ENCODE measurements at regions not wholly inside any gene's neighbourhood (a gene's known extent, or its start where the extent isn't known, plus 50 kb on each side); places are given as distances from the start of the nearest gene placed in this dataset.

DNA sequence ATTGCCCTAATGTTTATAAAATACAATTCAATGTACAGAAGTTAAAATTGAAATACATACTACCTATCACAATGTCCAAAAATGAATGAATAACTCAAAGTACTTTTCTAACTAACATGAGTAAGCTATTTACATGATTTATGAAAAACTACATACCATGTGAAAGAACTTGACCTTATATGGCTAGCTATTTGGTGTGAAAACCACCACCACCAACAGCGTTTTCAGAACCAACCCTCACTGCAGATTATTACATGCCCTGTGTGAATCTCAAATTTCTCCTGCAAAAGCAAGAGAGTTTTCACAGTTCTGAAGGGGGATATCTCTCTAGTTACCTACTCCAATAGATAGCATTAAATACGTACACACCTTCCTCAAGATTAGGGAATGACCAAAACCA is 198.5 kb downstream of the SPATA18 start:
- Histone ChIP-seq H3K9me3 (ENCODE audit: control insufficient read depth in 2 of 2, low read length in 2 of 2) (no peaks in the 10 kb centered on the region), H3K27ac (ENCODE audit: low read length) (no peak overlapping the region), H3K9ac (ENCODE audit: low read length in 2 of 2) (no peak overlapping the region), H3K36me3 (ENCODE audit: control insufficient read depth in 2 of 2, insufficient read depth in 2 of 2, low read length in 2 of 2) (no peaks in the 10 kb centered on the region), H3K4me1 (ENCODE audit: control insufficient read depth, insufficient read depth, low read length) (peaks cover 7% of the 10 kb centered on the region), H3K4me3 (ENCODE audit: low read length in 2 of 2) (no peak overlapping the region), H3K27me3 (ENCODE audit: control insufficient read depth in 1 of 2, insufficient read depth in 2 of 2, low read length in 2 of 2) (no peaks in the 10 kb centered on the region)

DNA sequence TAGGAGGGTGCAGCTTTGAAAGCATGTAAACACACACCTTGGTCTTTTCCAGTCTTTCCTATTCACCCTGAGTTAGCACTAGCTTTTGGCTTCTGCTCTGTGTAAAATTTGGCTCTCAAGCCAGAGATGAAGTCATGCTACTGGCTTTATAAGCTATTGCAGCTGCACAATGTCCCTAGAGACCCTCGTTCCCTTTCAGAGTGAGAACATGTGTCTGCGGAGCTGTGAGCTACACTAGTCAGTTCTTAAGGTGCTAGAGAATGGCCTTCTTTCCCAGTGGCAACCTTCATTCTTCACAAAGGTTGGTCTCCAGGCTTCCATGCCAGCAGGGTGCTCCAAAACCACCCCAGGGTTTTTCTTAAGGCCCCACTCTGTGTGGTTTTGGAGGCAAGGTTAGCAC is 199.1 kb downstream of the SPATA18 start:
- Histone ChIP-seq H3K4me3 (ENCODE audit: low read length in 2 of 2) (no peak overlapping the region), H3K9ac (ENCODE audit: low read length in 2 of 2) (no peak overlapping the region), H3K4me1 (ENCODE audit: control insufficient read depth, insufficient read depth, low read length) (peaks cover 5% of the 10 kb centered on the region), H3K27me3 (ENCODE audit: control insufficient read depth in 1 of 2, insufficient read depth in 2 of 2, low read length in 2 of 2) (no peaks in the 10 kb centered on the region), H3K36me3 (ENCODE audit: control insufficient read depth in 2 of 2, insufficient read depth in 2 of 2, low read length in 2 of 2) (no peaks in the 10 kb centered on the region), H3K9me3 (ENCODE audit: control insufficient read depth in 2 of 2, low read length in 2 of 2) (no peaks in the 10 kb centered on the region), H3K27ac (ENCODE audit: low read length) (no peak overlapping the region)

DNA sequence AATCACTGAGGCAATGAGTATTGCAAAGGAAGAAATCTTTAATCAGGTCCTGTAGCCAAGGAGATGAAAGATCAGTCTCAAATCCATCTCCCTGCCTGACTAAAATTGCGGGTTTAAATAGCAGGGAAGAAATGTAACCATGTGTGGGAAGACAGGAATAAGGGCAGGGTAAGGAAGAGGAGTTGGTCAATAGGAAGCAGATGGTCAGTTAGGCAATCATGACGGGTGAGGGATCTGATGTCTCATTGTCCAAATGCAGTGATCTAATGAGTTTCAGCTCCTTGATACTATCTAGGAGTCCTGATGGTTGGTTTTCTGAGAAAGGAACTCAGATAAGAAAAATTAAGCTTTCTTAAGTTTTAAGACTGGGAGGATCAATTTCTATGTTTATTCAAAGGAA is 200.8 kb downstream of the SPATA18 start:
- Histone ChIP-seq H3K27ac (ENCODE audit: low read length) (no peak overlapping the region), H3K4me3 (ENCODE audit: low read length in 2 of 2) (no peak overlapping the region), H3K9ac (ENCODE audit: low read length in 2 of 2) (no peak overlapping the region), H3K4me1 (ENCODE audit: control insufficient read depth, insufficient read depth, low read length) (peaks cover 5% of the 10 kb centered on the region), H3K27me3 (ENCODE audit: control insufficient read depth in 1 of 2, insufficient read depth in 2 of 2, low read length in 2 of 2) (no peaks in the 10 kb centered on the region), H3K36me3 (ENCODE audit: control insufficient read depth in 2 of 2, insufficient read depth in 2 of 2, low read length in 2 of 2) (no peaks in the 10 kb centered on the region), H3K9me3 (ENCODE audit: control insufficient read depth in 2 of 2, low read length in 2 of 2) (no peaks in the 10 kb centered on the region)

DNA sequence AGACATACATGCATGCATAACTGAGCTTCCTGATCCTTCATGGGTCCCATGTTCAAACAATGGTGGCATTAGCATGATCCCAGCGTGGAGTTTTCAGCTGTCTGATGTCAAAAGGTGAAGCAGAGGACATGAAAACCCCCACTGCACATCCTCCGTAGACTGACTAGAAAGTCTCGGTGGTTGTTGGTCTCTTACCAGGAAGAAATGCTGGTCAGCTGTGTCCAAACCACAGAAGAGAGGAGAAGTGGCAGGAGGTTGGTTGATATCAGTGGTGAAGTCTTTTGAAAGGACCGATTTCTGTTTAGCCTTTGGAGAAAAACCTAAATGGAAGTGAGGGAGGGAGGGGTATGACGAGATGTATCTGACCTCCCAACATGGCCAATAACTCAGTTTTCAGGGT is 201.9 kb downstream of the SPATA18 start:
- H3K27me3 ChIP-seq (ENCODE audit: control insufficient read depth in 1 of 2, insufficient read depth in 2 of 2, low read length in 2 of 2): no peaks in the 10 kb centered on the region
- H3K9ac ChIP-seq (ENCODE audit: low read length in 2 of 2): no peak overlapping the region
- no peak overlapping the region for H3K4me3 ChIP-seq (ENCODE audit: low read length in 2 of 2)
- no peak overlapping the region for H3K27ac ChIP-seq (ENCODE audit: low read length)
- H3K4me1 ChIP-seq (ENCODE audit: control insufficient read depth, insufficient read depth, low read length): peaks cover 5% of the 10 kb centered on the region
- H3K36me3 ChIP-seq (ENCODE audit: control insufficient read depth in 2 of 2, insufficient read depth in 2 of 2, low read length in 2 of 2): no peaks in the 10 kb centered on the region
- no peaks in the 10 kb centered on the region for H3K9me3 ChIP-seq (ENCODE audit: control insufficient read depth in 2 of 2, low read length in 2 of 2)

DNA sequence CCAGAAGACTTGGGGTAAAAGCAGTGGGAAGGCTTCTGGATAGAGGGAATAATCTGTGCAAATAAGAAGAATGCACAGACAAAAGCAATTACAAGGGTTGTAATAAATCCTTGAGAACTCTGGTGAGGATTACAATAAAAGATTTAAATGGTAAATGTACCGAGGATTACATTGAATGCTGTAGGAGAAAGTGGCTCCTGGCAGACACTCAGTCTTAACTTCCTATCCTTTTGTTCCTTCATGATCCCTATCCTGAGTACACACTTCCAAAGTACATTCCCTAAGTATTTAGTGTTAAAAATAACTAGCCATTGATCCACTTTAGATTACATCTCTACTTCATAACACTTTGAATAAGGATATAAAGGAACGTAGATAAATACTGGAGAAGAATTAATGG is 205.4 kb downstream of the SPATA18 start:
- no peak overlapping the region for H3K27ac ChIP-seq (ENCODE audit: low read length)
- H3K9me3 ChIP-seq (ENCODE audit: control insufficient read depth in 2 of 2, low read length in 2 of 2): no peaks in the 10 kb centered on the region
- no peaks in the 10 kb centered on the region for H3K36me3 ChIP-seq (ENCODE audit: control insufficient read depth in 2 of 2, insufficient read depth in 2 of 2, low read length in 2 of 2)
- H3K4me1 ChIP-seq (ENCODE audit: control insufficient read depth, insufficient read depth, low read length): peaks cover 3% of the 10 kb centered on the region
- H3K4me3 ChIP-seq (ENCODE audit: low read length in 2 of 2): no peak overlapping the region
- H3K27me3 ChIP-seq (ENCODE audit: control insufficient read depth in 1 of 2, insufficient read depth in 2 of 2, low read length in 2 of 2): no peaks in the 10 kb centered on the region
- no peak overlapping the region for H3K9ac ChIP-seq (ENCODE audit: low read length in 2 of 2)

DNA sequence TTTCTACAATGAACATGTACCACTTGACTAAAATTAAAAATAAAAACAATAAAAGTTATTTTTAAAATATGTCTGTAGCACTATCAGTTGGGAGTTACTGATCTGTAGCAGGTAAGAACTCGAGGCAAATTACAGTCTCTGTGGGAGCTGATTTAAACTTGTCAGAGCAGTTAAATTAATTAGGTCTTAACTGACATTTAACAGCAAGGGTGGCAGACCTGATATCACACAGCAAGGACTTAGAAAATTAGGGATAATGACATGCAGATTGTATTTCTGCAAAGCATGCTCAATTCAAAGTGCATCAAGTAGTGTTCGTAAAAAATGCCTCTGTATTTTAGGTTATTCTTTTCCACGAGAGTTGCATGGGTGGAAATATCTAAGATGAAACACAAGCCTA is 208.9 kb downstream of the SPATA18 start:
- Histone ChIP-seq H3K27ac (ENCODE audit: low read length) (no peak overlapping the region), H3K9ac (ENCODE audit: low read length in 2 of 2) (no peak overlapping the region), H3K27me3 (ENCODE audit: control insufficient read depth in 1 of 2, insufficient read depth in 2 of 2, low read length in 2 of 2) (no peaks in the 10 kb centered on the region), H3K9me3 (ENCODE audit: control insufficient read depth in 2 of 2, low read length in 2 of 2) (no peaks in the 10 kb centered on the region), H3K4me3 (ENCODE audit: low read length in 2 of 2) (no peak overlapping the region), H3K36me3 (ENCODE audit: control insufficient read depth in 2 of 2, insufficient read depth in 2 of 2, low read length in 2 of 2) (no peaks in the 10 kb centered on the region), H3K4me1 (ENCODE audit: control insufficient read depth, insufficient read depth, low read length) (peaks cover 5% of the 10 kb centered on the region)

DNA sequence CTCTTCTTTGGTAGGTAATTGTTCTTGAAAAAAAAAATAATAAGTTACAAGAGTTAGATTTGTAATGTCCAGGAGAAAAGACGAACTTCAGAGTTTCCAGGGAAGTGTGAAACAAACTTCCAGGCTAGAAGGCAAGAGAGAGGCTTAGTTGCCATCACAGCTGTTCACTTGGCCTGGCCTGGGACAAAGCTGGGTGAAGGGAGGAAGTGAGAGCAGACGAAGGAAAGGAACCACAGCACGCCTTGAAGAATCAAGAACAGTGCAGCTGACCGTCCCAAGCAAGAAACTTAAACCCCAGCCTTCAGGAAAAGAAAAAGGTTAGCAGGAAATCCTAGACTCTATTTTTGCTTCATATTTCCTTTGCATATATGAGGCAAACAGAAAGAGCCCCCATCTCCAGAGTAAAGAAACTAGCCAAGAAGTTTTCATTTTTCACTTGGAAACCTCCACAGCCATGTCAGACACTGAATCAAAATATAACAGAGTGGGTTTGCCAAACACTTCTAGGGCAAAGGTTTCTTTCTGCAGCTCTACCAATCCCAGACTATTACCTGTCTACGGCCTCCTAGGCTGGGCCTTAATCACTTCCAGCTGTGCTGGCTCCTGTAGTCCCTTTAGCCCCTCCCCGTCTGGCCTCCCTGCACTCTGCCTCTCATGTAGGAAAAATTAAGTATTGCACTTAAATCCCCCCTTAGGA is 209.6 kb downstream of the SPATA18 start:
- Histone ChIP-seq H3K27me3 (ENCODE audit: control insufficient read depth in 1 of 2, insufficient read depth in 2 of 2, low read length in 2 of 2) (no peaks in the 10 kb centered on the region), H3K4me1 (ENCODE audit: control insufficient read depth, insufficient read depth, low read length) (peaks cover 5% of the 10 kb centered on the region), H3K27ac (ENCODE audit: low read length) (no peak overlapping the region), H3K9me3 (ENCODE audit: control insufficient read depth in 2 of 2, low read length in 2 of 2) (no peaks in the 10 kb centered on the region), H3K9ac (ENCODE audit: low read length in 2 of 2) (no peak overlapping the region), H3K4me3 (ENCODE audit: low read length in 2 of 2) (no peak overlapping the region), H3K36me3 (ENCODE audit: control insufficient read depth in 2 of 2, insufficient read depth in 2 of 2, low read length in 2 of 2) (no peaks in the 10 kb centered on the region)

DNA sequence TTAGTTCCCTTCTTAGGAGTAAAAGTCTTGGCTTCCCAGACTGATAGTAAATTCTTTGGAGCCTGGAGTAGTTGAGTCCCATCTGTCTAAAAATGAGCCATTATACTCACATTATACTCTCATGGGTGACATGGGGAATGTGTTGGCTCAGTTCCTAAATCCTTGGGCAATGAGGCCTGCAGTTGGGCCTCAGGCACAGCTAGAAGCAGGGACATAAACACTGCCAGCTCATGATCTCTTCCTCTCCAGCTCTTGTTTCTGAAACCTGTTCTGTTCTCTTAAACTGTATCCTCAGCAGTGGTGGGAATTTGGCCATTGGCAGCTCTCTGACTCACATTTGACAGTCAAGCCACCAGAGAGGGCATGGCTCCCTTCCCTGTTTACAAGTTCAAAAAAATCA is 212.5 kb downstream of the SPATA18 start:
- H3K27ac ChIP-seq (ENCODE audit: low read length): no peak overlapping the region
- H3K9ac ChIP-seq (ENCODE audit: low read length in 2 of 2): no peak overlapping the region
- no peaks in the 10 kb centered on the region for H3K9me3 ChIP-seq (ENCODE audit: control insufficient read depth in 2 of 2, low read length in 2 of 2)
- H3K4me1 ChIP-seq (ENCODE audit: control insufficient read depth, insufficient read depth, low read length): peaks cover 5% of the 10 kb centered on the region
- H3K36me3 ChIP-seq (ENCODE audit: control insufficient read depth in 2 of 2, insufficient read depth in 2 of 2, low read length in 2 of 2): no peaks in the 10 kb centered on the region
- H3K4me3 ChIP-seq (ENCODE audit: low read length in 2 of 2): no peak overlapping the region
- H3K27me3 ChIP-seq (ENCODE audit: control insufficient read depth in 1 of 2, insufficient read depth in 2 of 2, low read length in 2 of 2): no peaks in the 10 kb centered on the region

DNA sequence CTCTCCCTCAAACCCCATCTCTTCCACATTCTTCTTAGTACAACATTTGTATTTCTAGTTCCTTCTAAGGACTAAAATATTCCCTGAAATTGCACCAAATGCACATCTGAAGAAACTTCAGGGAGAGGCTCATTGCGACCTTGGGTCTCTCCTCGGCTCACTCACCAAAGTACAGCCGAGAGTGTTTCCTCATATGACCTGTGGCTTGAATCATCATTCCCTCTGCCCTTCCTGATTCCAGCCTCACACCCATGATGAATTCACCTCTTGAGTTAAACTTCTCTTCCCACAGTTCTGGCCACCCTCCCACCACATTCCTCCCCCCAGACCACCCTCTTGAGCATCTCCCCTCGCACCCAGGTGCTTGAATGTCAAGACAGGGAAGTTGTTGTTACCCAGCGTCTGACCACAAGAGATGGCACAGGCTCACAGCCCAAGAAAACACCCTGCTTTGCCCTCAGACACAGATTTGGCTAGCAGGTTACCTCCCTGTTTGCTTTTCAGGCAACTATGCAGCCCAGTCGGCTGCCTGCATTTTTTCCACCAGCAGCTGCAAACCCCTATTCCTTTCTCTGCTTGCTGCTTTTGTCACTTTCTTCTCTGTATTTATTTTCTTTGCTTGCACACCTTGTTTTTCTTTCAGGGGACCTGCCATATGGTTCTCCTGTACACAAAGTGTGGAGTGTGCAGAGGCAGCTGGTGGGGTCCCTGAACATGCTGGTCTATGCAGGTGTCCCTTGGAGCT is 214.8 kb downstream of the SPATA18 start:
- Histone ChIP-seq H3K36me3 (ENCODE audit: control insufficient read depth in 2 of 2, insufficient read depth in 2 of 2, low read length in 2 of 2) (no peaks in the 10 kb centered on the region), H3K9me3 (ENCODE audit: control insufficient read depth in 2 of 2, low read length in 2 of 2) (no peaks in the 10 kb centered on the region), H3K4me3 (ENCODE audit: low read length in 2 of 2) (no peak overlapping the region), H3K4me1 (ENCODE audit: control insufficient read depth, insufficient read depth, low read length) (peaks cover 5% of the 10 kb centered on the region), H3K27ac (ENCODE audit: low read length) (no peak overlapping the region), H3K9ac (ENCODE audit: low read length in 2 of 2) (no peak overlapping the region), H3K27me3 (ENCODE audit: control insufficient read depth in 1 of 2, insufficient read depth in 2 of 2, low read length in 2 of 2) (no peaks in the 10 kb centered on the region)

DNA sequence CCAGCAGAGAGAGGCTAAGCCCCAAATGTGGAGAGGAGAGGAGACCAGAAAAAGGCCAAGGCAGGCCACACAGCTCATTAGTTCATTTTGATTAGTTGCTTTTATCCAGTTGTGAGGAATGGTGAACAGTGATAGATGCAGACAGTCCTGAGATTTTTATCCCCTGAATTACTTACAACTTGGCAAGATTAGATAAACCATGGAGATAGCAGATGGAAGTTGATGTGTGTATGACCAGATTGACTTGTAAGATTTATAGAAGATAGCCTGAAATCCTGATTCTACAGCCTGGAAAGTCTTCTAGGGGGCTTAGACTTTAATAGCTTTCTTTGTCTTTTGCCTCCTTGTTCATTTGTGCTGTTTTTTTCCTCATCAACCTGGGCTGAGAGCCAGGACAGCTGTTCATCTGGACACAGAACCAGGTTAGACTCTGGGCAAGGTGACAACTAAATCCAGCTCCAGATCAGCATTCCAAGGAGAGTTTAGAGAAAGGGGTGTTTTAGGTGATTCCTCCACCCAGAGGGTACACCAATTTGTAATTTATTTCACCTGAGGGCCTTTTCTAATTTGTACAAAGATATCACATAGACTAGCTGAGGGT is 215.5 kb downstream of the SPATA18 start:
- Histone ChIP-seq H3K27ac (ENCODE audit: low read length) (no peak overlapping the region), H3K27me3 (ENCODE audit: control insufficient read depth in 1 of 2, insufficient read depth in 2 of 2, low read length in 2 of 2) (no peaks in the 10 kb centered on the region), H3K4me3 (ENCODE audit: low read length in 2 of 2) (no peak overlapping the region), H3K4me1 (ENCODE audit: control insufficient read depth, insufficient read depth, low read length) (peaks cover 3% of the 10 kb centered on the region), H3K36me3 (ENCODE audit: control insufficient read depth in 2 of 2, insufficient read depth in 2 of 2, low read length in 2 of 2) (no peaks in the 10 kb centered on the region), H3K9me3 (ENCODE audit: control insufficient read depth in 2 of 2, low read length in 2 of 2) (no peaks in the 10 kb centered on the region), H3K9ac (ENCODE audit: low read length in 2 of 2) (no peak overlapping the region)

DNA sequence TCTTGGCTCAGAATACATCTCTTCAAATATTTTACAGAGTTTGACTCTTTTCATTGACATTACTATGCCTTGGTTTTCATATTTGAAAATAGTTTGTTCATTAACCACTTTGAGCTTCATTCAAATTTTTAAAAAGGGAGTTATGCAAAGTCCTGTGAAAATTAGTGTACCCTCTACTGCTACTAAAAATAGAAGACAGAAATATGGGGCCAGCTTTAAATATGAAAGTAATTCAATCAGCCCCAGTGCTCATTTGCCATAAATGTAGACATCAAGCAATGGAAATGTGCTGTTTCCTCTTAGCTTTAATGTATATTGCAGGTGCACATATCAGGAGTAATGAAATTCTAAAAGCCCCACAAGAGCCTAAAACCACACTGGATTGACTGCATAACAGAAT is 218.7 kb downstream of the SPATA18 start:
- Histone ChIP-seq H3K4me3 (ENCODE audit: low read length in 2 of 2) (no peak overlapping the region), H3K27ac (ENCODE audit: low read length) (no peak overlapping the region), H3K4me1 (ENCODE audit: control insufficient read depth, insufficient read depth, low read length) (peaks cover 2% of the 10 kb centered on the region), H3K9me3 (ENCODE audit: control insufficient read depth in 2 of 2, low read length in 2 of 2) (peaks cover 0 to 3% of the 10 kb centered on the region in 2 donors), H3K36me3 (ENCODE audit: control insufficient read depth in 2 of 2, insufficient read depth in 2 of 2, low read length in 2 of 2) (no peaks in the 10 kb centered on the region), H3K27me3 (ENCODE audit: control insufficient read depth in 1 of 2, insufficient read depth in 2 of 2, low read length in 2 of 2) (no peaks in the 10 kb centered on the region), H3K9ac (ENCODE audit: low read length in 2 of 2) (no peak overlapping the region)
